A549 (cell line): ENCODE measurements at regions not wholly inside any gene's neighbourhood (a gene's known extent, or its start where the extent isn't known, plus 50 kb on each side); places are given as distances from the start of the nearest gene placed in this dataset.

ENCODE experiments used
- ATAC-seq, 2 experiments: fragments of 200-7000 bp in 1 of 2; fragments of >200 bp in 1 of 2; cut with Nextera tagmentation in 1 of 2; cut with Tn5 transposase in 1 of 2; 3 replicates each; pipeline versions ENCODE4 v1.8.0 to v1.9.1; 2018 to 2020; ENCODE audit warnings: mild to moderate bottlenecking in 1 of 2, moderate library complexity in 1 of 2
- CTCF ChIA-PET: fragments of 300-600 bp; sonication (Branson Sonifier 250); formaldehyde crosslinking; extraction: SDS; loops from one replicate; lab custom pipeline; 2021; ENCODE audit warnings: antibody characterized with exemption, inconsistent platforms; lab: Yijun Ruan, JAX
- POLR2A ChIA-PET: fragments of 350-600 bp; formaldehyde crosslinking; extraction: SDS; loops from one replicate; lab custom pipeline; 2021; ENCODE audit warnings: antibody characterized with exemption, inconsistent platforms; lab: Yijun Ruan, JAX
- DNase-seq, 2 experiments: peaks; one replicate each; pipeline versions ENCODE4 v3.0.0 to v3.0.0-alpha.2; 2011 to 2016; ENCODE audit warnings: low read depth in 1 of 2, low spot score in 1 of 2
- FAIRE-seq: peaks from 2 replicates; lab custom pipeline; 2011; peaks lifted over from hg19 to GRCh38; lab: Jason Lieb, UNC
- H3K27ac ChIP-seq, 2 experiments: fragments of >200 bp; sonication (Bioruptor Twin); formaldehyde crosslinking; 3 replicates each; pipeline ENCODE4 v1.5.1; 2016 to 2017
- H3K4me1 ChIP-seq: fragments of >200 bp; sonication (Bioruptor Twin); formaldehyde crosslinking; 3 replicates; pipeline ENCODE4 v1.6.1; 2016
- H3K4me2 ChIP-seq: fragments of >200 bp; sonication (Bioruptor Twin); formaldehyde crosslinking; 3 replicates; pipeline ENCODE4 v1.6.1; 2016
- H3K4me3 ChIP-seq: fragments of >200 bp; sonication (Bioruptor Twin); formaldehyde crosslinking; 3 replicates; pipeline ENCODE4 v1.5.1; 2016
- H3K9me3 ChIP-seq: fragments of >200 bp; sonication (Bioruptor Twin); formaldehyde crosslinking; 3 replicates; pipeline ENCODE4 v1.6.1; 2016
- BCL3 ChIP-seq: fragments of >200 bp; sonication (Bioruptor Twin); formaldehyde crosslinking; IDR thresholded peaks from 3 replicates; pipeline ENCODE4 v1.6.1; 2016
- BHLHE40 ChIP-seq: IDR thresholded peaks from 2 replicates; pipeline ENCODE4 v1.6.1; 2012; ENCODE audit warnings: low read depth, low read length, inconsistent platforms
- CBX2 ChIP-seq: fragments of 200-600 bp; sonication (generic); IDR thresholded peaks from 2 replicates; pipeline ENCODE4 v1.6.1; 2016; ENCODE audit warnings: low read depth, mild to moderate bottlenecking, borderline replicate concordance
- EP300 ChIP-seq, 2 experiments: fragments of >200 bp; sonication (Bioruptor Twin); formaldehyde crosslinking; IDR thresholded peaks; 2 replicates in 1 of 2; 3 replicates in 1 of 2; pipeline ENCODE4 v1.6.1; 2016 to 2017
- HEYL ChIP-seq: fragments of 250-450 bp; sonication (Bioruptor Pico); IDR thresholded peaks from 2 replicates; pipeline ENCODE4 v1.8.0; 2021; ENCODE audit warnings: mild to moderate bottlenecking, moderate library complexity
- HOXA7 ChIP-seq: fragments of 250-450 bp; sonication (Bioruptor Pico); IDR thresholded peaks from 2 replicates; pipeline ENCODE4 v1.5.0; 2020; ENCODE audit warnings: mild to moderate bottlenecking, moderate library complexity
- HOXB5 ChIP-seq: fragments of 250-450 bp; sonication (Bioruptor Pico); IDR thresholded peaks from 2 replicates; pipeline ENCODE4 v1.5.0; 2020; ENCODE audit warnings: mild to moderate bottlenecking, moderate library complexity
- JUN ChIP-seq, 2 experiments: fragments of >200 bp; sonication (Bioruptor Twin); formaldehyde crosslinking; IDR thresholded peaks; 2 replicates in 1 of 2; 3 replicates in 1 of 2; pipeline ENCODE4 v1.6.1; 2016 to 2017
- KDM1A ChIP-seq: fragments of 200-600 bp; sonication (generic); IDR thresholded peaks from 2 replicates; pipeline ENCODE4 v1.6.1; 2016; ENCODE audit warnings: low read depth, mild to moderate bottlenecking
- KDM5A ChIP-seq: fragments of 200-600 bp; sonication (generic); IDR thresholded peaks from 2 replicates; pipeline ENCODE4 v1.6.1; 2016; ENCODE audit warnings: antibody characterized with exemption, mild to moderate bottlenecking
- MAX ChIP-seq: IDR thresholded peaks from 2 replicates; pipeline ENCODE4 v1.6.1; 2012
- MAZ ChIP-seq: fragments of 150-350 bp; IDR thresholded peaks from 2 replicates; pipeline ENCODE4 v1.6.1; 2014; ENCODE audit warnings: antibody characterized with exemption, low read depth, low read length, borderline replicate concordance
- NFE2L2 ChIP-seq: fragments of 150-350 bp; conservative IDR thresholded peaks from 2 replicates; pipeline ENCODE4 v1.6.1; 2014; ENCODE audit warnings: low read length
- NPAS2 ChIP-seq: fragments of 250-450 bp; sonication (Bioruptor Pico); IDR thresholded peaks from 2 replicates; pipeline ENCODE4 v1.8.0; 2022; ENCODE audit warnings: mild to moderate bottlenecking, moderate library complexity, borderline replicate concordance
- NR3C1 ChIP-seq: fragments of >200 bp; sonication (Bioruptor Twin); formaldehyde crosslinking; IDR thresholded peaks from 3 replicates; pipeline ENCODE4 v1.6.1; 2017
- POLR2A ChIP-seq: IDR thresholded peaks from 2 replicates; pipeline ENCODE4 v1.6.1; 2012; ENCODE audit warnings: mild to moderate bottlenecking, low read length
- REST ChIP-seq: fragments of 200-600 bp; sonication (generic); IDR thresholded peaks from 2 replicates; pipeline ENCODE4 v1.6.1; 2016; ENCODE audit warnings: antibody characterized with exemption, mild to moderate bottlenecking, moderate library complexity
- SREBF2 ChIP-seq: fragments of 450-650 bp; IDR thresholded peaks from 2 replicates; pipeline ENCODE4 v1.6.1; 2014; ENCODE audit warnings: mild to moderate bottlenecking, moderate library complexity
- TP53 ChIP-seq: fragments of 250-450 bp; sonication (Bioruptor Pico); IDR thresholded peaks from 2 replicates; pipeline ENCODE4 v1.5.0; 2021; ENCODE audit warnings: mild to moderate bottlenecking, moderate library complexity
- ZNF302 ChIP-seq: fragments of 250-450 bp; sonication (Bioruptor Pico); IDR thresholded peaks from 2 replicates; pipeline ENCODE4 v1.9.0; 2021; ENCODE audit warnings: inconsistent platforms, mild to moderate bottlenecking, moderate library complexity
- WGBS: methylation state at CpG from one replicate; pipeline ENCODE4 v1.1.6; 2017; ENCODE audit errors: missing lambda C conversion rate; 5-methylcytosine and 5-hydroxymethylcytosine counted together
- TF ChIP-seq, protein P1 (sequence below): fragments of 250-450 bp; sonication (Bioruptor Pico); IDR thresholded peaks from 2 replicates; pipeline ENCODE4 v1.5.0; 2020; ENCODE audit warnings: low read depth, mild to moderate bottlenecking, moderate library complexity
- TF ChIP-seq, protein P2 (sequence below): fragments of 450-650 bp; IDR thresholded peaks from 2 replicates; pipeline ENCODE4 v1.6.1; 2014; ENCODE audit warnings: antibody characterized with exemption
- TF ChIP-seq, protein P3 (sequence below): fragments of >200 bp; sonication (Bioruptor Twin); formaldehyde crosslinking; IDR thresholded peaks from 2 replicates; pipeline ENCODE4 v1.6.1; 2016

DNA sequence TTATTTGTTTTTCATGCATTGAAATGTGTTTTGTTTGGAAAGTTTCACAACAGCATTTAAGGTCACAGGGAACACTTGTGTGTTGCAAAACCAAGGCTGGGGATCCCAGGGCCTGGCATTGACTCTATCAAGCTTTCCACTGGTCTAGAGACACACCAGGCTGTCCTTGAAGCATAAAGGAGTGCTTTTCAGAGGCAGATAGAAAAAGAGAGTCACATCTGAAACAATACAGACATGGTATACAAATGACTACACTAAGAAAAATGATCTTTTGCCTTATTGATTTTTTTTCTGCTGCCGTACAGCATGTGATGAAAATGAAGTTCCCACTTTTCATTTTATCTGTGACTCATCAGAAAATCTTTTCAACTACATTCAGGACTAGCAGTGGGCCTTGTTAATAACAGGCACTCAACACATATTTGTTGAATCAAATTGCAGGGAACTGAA lies 61.9 kb upstream of the ZCCHC2 start (continued):
- TF ChIP-seq BHLHE40 (no peak), NPAS2 (CRISPR knock-in tag) (no peak), SREBF2 (no peak)
- TF ChIP-seq, protein P1, sequence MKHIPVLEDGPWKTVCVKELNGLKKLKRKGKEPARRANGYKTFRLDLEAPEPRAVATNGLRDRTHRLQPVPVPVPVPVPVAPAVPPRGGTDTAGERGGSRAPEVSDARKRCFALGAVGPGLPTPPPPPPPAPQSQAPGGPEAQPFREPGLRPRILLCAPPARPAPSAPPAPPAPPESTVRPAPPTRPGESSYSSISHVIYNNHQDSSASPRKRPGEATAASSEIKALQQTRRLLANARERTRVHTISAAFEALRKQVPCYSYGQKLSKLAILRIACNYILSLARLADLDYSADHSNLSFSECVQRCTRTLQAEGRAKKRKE (CRISPR knock-in tag) = no peak

DNA sequence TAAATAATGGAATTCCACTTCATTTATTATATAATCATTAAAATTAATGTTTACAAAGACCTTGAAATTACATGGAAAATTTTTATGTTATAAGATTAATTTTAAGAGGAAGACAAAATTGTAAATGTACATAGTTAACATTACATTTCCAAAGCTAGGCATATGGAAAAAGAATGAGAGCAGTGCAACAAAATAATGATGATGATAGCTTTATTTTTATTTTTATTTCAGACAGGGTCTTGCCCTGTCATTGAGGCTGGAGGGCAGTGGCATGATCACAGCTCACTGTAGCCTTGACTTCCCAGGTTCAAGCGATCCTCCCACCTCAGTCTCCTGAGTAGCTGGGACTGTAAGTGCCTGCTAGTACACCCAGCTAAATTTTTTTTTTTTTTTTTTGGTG lies 61.2 kb upstream of the ZCCHC2 start:
- H3K4me1 ChIP-seq = peaks cover 29% of the 10 kb centered on the region
- no peak overlapping the region for H3K27ac ChIP-seq
- WGBS = 100% methylated on average over 1 of the region's 1 CpG
- no peak overlapping the region for H3K4me3 ChIP-seq
- POLR2A ChIA-PET = no interaction called here
- no peaks in the 10 kb centered on the region for H3K9me3 ChIP-seq
- ATAC-seq (no peak), DNase-seq (no peak), FAIRE-seq (no peak)
- TF ChIP-seq HOXA7 (CRISPR knock-in tag) (no peak), MAZ (no peak), NR3C1 (no peak), TP53 (CRISPR knock-in tag) (no peak), MAX (no peak), KDM1A (no peak), JUN (IDR thresholded peaks at IDR 0.05) (no peak), ZNF302 (no peak), EP300 (IDR thresholded peaks at IDR 0.05) (no peak), HEYL (CRISPR knock-in tag) (no peak), CBX2 (no peak), NPAS2 (CRISPR knock-in tag) (no peak), NFE2L2 (no peak), REST (no peak), KDM5A (no peak), BCL3 (no peak), POLR2A (no peak), HOXB5 (CRISPR knock-in tag) (no peak)
- TF ChIP-seq, protein P2, sequence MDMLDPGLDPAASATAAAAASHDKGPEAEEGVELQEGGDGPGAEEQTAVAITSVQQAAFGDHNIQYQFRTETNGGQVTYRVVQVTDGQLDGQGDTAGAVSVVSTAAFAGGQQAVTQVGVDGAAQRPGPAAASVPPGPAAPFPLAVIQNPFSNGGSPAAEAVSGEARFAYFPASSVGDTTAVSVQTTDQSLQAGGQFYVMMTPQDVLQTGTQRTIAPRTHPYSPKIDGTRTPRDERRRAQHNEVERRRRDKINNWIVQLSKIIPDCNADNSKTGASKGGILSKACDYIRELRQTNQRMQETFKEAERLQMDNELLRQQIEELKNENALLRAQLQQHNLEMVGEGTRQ = no peak
- TF ChIP-seq, protein P3, sequence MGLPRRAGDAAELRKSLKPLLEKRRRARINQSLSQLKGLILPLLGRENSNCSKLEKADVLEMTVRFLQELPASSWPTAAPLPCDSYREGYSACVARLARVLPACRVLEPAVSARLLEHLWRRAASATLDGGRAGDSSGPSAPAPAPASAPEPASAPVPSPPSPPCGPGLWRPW = no peak
- no peak overlapping the region; the same call in 2 of the 3 replicates for H3K4me2 ChIP-seq
- CTCF ChIA-PET = interaction anchor here (1.0 kb wide), 1 partner anchor 124 kb away, joined by 3 read pairs; no protein-coding TSS in a partner anchor
